Calu3 (cell line): ENCODE measurements at regions not wholly inside any gene's neighbourhood (a gene's known extent, or its start where the extent isn't known, plus 50 kb on each side); places are given as distances from the start of the nearest gene placed in this dataset.

Source experiments
- BruUV-seq: library from RNA; stranded (reverse); fragments of 400-500 nt; replicated peaks from 2 replicates; lab custom pipeline; 2021; lab: Mats Ljungman, UMichigan
- CTCF ChIA-PET: fragments of 300-600 bp; sonication (Branson Sonifier 250); formaldehyde crosslinking; loops from one replicate; lab custom pipeline; 2022; ENCODE audit warnings: antibody characterized with exemption; lab: Charles Lee
- DNase-seq: peaks from one replicate; pipeline ENCODE4 v3.0.0; 2022
- H3K27ac Mint-ChIP-seq: one replicate; pipeline ENCODE4 v1.8.0; 2022; ENCODE audit warnings: mixed read lengths; ENCODE audit not compliant: unreplicated experiment
- H3K27me3 Mint-ChIP-seq: one replicate; pipeline ENCODE4 v1.8.0; 2022; ENCODE audit warnings: mixed read lengths; ENCODE audit not compliant: unreplicated experiment
- H3K36me3 Mint-ChIP-seq: one replicate; pipeline ENCODE4 v1.8.0; 2022; ENCODE audit warnings: mild to moderate bottlenecking, moderate library complexity, mixed read lengths; ENCODE audit not compliant: insufficient read depth, unreplicated experiment
- H3K4me1 Mint-ChIP-seq: one replicate; pipeline ENCODE4 v1.8.0; 2022; ENCODE audit warnings: mild to moderate bottlenecking, low read depth, mixed read lengths; ENCODE audit not compliant: unreplicated experiment
- H3K4me3 Mint-ChIP-seq: one replicate; pipeline ENCODE4 v1.8.0; 2022; ENCODE audit warnings: mild to moderate bottlenecking, low read depth, moderate library complexity, mixed read lengths; ENCODE audit not compliant: unreplicated experiment
- H3K9me3 Mint-ChIP-seq: one replicate; pipeline ENCODE4 v1.8.0; 2022; ENCODE audit warnings: low read depth, mixed read lengths; ENCODE audit not compliant: unreplicated experiment
- intact Hi-C: fragments of 100-400 bp; cut with micrococcal nuclease; formaldehyde crosslinking; loops from one replicate; pipeline ENCODE4 v1.10.0; 2022; ENCODE audit not compliant: unreplicated experiment
- TF ChIP-seq, protein P1 (sequence below): fragments of 200-600 bp; IDR thresholded peaks from one replicate; pipeline ENCODE4 v1.8.0; 2022; ENCODE audit warnings: antibody characterized with exemption; ENCODE audit not compliant: unreplicated experiment

GRCh38 chr1:29670752-29671151 is 434.4 kb downstream of the PTPRU start:
- no TSS peak for BruUV-seq
- intact Hi-C loops = no loop called here
- TF ChIP-seq, protein P1, sequence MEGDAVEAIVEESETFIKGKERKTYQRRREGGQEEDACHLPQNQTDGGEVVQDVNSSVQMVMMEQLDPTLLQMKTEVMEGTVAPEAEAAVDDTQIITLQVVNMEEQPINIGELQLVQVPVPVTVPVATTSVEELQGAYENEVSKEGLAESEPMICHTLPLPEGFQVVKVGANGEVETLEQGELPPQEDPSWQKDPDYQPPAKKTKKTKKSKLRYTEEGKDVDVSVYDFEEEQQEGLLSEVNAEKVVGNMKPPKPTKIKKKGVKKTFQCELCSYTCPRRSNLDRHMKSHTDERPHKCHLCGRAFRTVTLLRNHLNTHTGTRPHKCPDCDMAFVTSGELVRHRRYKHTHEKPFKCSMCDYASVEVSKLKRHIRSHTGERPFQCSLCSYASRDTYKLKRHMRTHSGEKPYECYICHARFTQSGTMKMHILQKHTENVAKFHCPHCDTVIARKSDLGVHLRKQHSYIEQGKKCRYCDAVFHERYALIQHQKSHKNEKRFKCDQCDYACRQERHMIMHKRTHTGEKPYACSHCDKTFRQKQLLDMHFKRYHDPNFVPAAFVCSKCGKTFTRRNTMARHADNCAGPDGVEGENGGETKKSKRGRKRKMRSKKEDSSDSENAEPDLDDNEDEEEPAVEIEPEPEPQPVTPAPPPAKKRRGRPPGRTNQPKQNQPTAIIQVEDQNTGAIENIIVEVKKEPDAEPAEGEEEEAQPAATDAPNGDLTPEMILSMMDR = no peak
- Mint-ChIP-seq H3K27me3 (peaks cover 60% of the 10 kb centered on the region), H3K9me3 (no peaks in the 10 kb centered on the region), H3K36me3 (no peaks in the 10 kb centered on the region), H3K27ac (no peak overlapping the region), H3K4me3 (no peak overlapping the region), H3K4me1 (no peaks in the 10 kb centered on the region)
- DNase-seq = no peak
- CTCF ChIA-PET = no interaction called here

GRCh38 chr1:29669912-29670311 is 433.6 kb downstream of the PTPRU start:
- intact Hi-C loops = no loop called here
- Mint-ChIP-seq H3K9me3 (no peaks in the 10 kb centered on the region), H3K4me3 (no peak overlapping the region), H3K27me3 (peaks cover 66% of the 10 kb centered on the region), H3K27ac (no peak overlapping the region), H3K4me1 (no peaks in the 10 kb centered on the region), H3K36me3 (no peaks in the 10 kb centered on the region)
- TF ChIP-seq, protein P1 = no peak
- CTCF ChIA-PET = no interaction called here
- no TSS peak for BruUV-seq
- DNase-seq = no peak

GRCh38 chr1:29669158-29669871 is 433.0 kb downstream of the PTPRU start:
- H3K4me1 Mint-ChIP-seq = no peaks in the 10 kb centered on the region
- BruUV-seq = no TSS peak
- TF ChIP-seq, protein P1 = no peak
- H3K9me3 Mint-ChIP-seq = no peaks in the 10 kb centered on the region
- no peaks in the 10 kb centered on the region for H3K36me3 Mint-ChIP-seq
- no peak overlapping the region for H3K4me3 Mint-ChIP-seq
- H3K27ac Mint-ChIP-seq = no peak overlapping the region
- no peak for DNase-seq
- H3K27me3 Mint-ChIP-seq = peaks cover 71% of the 10 kb centered on the region
- CTCF ChIA-PET = no interaction called here
- intact Hi-C loops = no loop called here

GRCh38 chr1:29668551-29669157 is 432.3 kb downstream of the PTPRU start:
- peaks cover 67% of the 10 kb centered on the region for H3K27me3 Mint-ChIP-seq
- DNase-seq = no peak
- H3K36me3 Mint-ChIP-seq = no peaks in the 10 kb centered on the region
- intact Hi-C loops = no loop called here
- BruUV-seq = no TSS peak
- no peak overlapping the region for H3K4me3 Mint-ChIP-seq
- CTCF ChIA-PET = no interaction called here
- no peak overlapping the region for H3K27ac Mint-ChIP-seq
- H3K4me1 Mint-ChIP-seq = no peaks in the 10 kb centered on the region
- H3K9me3 Mint-ChIP-seq = no peaks in the 10 kb centered on the region
- TF ChIP-seq, protein P1 = no peak
